Tibial nerve (tissue), 4 donors: ENCODE measurements at regions not wholly inside any gene's neighbourhood (a gene's known extent, or its start where the extent isn't known, plus 50 kb on each side); places are given as distances from the start of the nearest gene placed in this dataset.
"Not testable (repeated sequence)": the region's sequence is repeated elsewhere in the genome, so short reads cannot be mapped to it uniquely, and the experiment has no call there.

Source experiments
- EP300 ChIP-seq, 2 donors: sonication (generic); formaldehyde crosslinking; IDR thresholded peaks; one replicate each; pipeline ENCODE4 v1.6.1; 2017; ENCODE audit warnings: antibody characterized with exemption in 2 of 2, mild to moderate bottlenecking in 1 of 2
- POLR2A ChIP-seq, 2 donors: fragments of 450-650 bp; IDR thresholded peaks; one replicate each; pipeline ENCODE4 v1.6.1; 2017; ENCODE audit warnings: antibody characterized with exemption in 2 of 2, mild to moderate bottlenecking in 2 of 2, moderate library complexity in 2 of 2
- TF ChIP-seq, protein P1 (sequence below), 5 experiments: fragments of 200-600 bp in 3 of 5; fragments of 450-650 bp in 2 of 5; sonication (generic) in 3 of 5; IDR thresholded peaks; one replicate each; pipeline ENCODE4 v1.5.1; 2016 to 2019; ENCODE audit warnings: antibody characterized with exemption in 5 of 5, mild to moderate bottlenecking in 3 of 5, moderate library complexity in 2 of 5

DNA sequence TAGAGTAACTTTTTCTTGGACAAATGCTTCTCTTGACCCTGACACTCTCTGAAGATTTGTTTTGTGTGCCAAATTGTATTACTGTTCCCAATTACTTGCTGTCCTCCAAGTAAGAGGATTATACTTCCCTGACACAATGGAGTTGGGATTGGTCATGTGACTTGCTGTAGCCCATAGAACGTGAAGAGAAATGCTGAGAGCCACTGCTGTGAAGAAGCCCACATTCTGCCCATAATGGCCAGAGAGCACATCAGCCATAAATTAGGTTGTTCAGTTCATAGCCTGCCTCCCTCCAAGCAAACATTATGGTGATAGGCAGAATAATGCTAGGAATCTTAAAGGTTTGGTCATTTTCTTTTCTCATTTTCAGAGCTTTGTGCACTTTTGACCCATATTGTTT lies 198.9 kb downstream of the SPATA31A1 start:
- TF ChIP-seq POLR2A, EP300 (IDR thresholded peaks at IDR 0.05): not testable (repeated sequence)
- TF ChIP-seq, protein P1, sequence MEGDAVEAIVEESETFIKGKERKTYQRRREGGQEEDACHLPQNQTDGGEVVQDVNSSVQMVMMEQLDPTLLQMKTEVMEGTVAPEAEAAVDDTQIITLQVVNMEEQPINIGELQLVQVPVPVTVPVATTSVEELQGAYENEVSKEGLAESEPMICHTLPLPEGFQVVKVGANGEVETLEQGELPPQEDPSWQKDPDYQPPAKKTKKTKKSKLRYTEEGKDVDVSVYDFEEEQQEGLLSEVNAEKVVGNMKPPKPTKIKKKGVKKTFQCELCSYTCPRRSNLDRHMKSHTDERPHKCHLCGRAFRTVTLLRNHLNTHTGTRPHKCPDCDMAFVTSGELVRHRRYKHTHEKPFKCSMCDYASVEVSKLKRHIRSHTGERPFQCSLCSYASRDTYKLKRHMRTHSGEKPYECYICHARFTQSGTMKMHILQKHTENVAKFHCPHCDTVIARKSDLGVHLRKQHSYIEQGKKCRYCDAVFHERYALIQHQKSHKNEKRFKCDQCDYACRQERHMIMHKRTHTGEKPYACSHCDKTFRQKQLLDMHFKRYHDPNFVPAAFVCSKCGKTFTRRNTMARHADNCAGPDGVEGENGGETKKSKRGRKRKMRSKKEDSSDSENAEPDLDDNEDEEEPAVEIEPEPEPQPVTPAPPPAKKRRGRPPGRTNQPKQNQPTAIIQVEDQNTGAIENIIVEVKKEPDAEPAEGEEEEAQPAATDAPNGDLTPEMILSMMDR (IDR thresholded peaks at IDR 0.05): not testable (repeated sequence)
